ENCODE measurements at regions not wholly inside any gene's neighbourhood (a gene's known extent, or its start where the extent isn't known, plus 50 kb on each side); places are given as distances from the start of the nearest gene placed in this dataset.

GRCh38 chr13:85427416-85427815, 371.8 kb downstream of the SLITRK6 start:
- dilution Hi-C loops (cut with HindIII; ENCODE audit: low sequenced_read_pairs, unreplicated experiment): no loop called here
- Histone ChIP-seq H2AK9ac (replicated peaks; ENCODE audit: low read depth, low read length, poor library complexity) (no peak overlapping the region), H4K20me1 (ENCODE audit: insufficient read depth, low read length) (no peaks in the 10 kb centered on the region), H4K8ac (ENCODE audit: low read depth in 2 of 2, low read length in 2 of 2) (no peak overlapping the region), H3K4ac (ENCODE audit: low read depth, low read length) (no peak overlapping the region), H3K4me2 (ENCODE audit: low read depth, low read length) (no peak overlapping the region), H4K91ac (ENCODE audit: insufficient read depth, low read depth, low read length) (no peak overlapping the region), H2AFZ (replicated peaks; ENCODE audit: low read length, poor library complexity) (no peak overlapping the region), H3K14ac (replicated peaks; ENCODE audit: low read depth, low read length) (no peak overlapping the region), H3K4me1 (ENCODE audit: control insufficient read depth, insufficient read depth, low read length) (no peaks in the 10 kb centered on the region), H3K56ac (ENCODE audit: extremely low read depth, insufficient read depth, low read length) (no peak overlapping the region), H3K79me1 (ENCODE audit: low read depth in 1 of 2, low read length in 2 of 2) (no peaks in the 10 kb centered on the region), H2BK120ac (ENCODE audit: low read depth, low read length) (no peak overlapping the region), H3K27me3 (ENCODE audit: control insufficient read depth, insufficient read depth, low read length) (no peaks in the 10 kb centered on the region), H2AK5ac (ENCODE audit: low read depth, low read length) (no peak overlapping the region), H2BK20ac (ENCODE audit: low read depth, low read length) (no peak overlapping the region), H2BK15ac (ENCODE audit: low read depth, low read length) (no peak overlapping the region), H2BK5ac (ENCODE audit: low read depth, low read length, poor library complexity, severe bottlenecking) (no peak overlapping the region), H3K4me3 (ENCODE audit: insufficient read depth, low read depth, low read length) (no peak overlapping the region), H3K9ac (ENCODE audit: low read depth, low read length) (no peak overlapping the region), H3K27ac (ENCODE audit: insufficient read depth, low read length) (no peak overlapping the region), H4K5ac (ENCODE audit: low read depth, low read length) (no peak overlapping the region), H3K36me3 (ENCODE audit: control insufficient read depth, insufficient read depth, low read length) (no peaks in the 10 kb centered on the region), H3K9me1 (ENCODE audit: insufficient read depth, low read length) (no peaks in the 10 kb centered on the region), H3K23ac (ENCODE audit: low read depth, low read length) (no peak overlapping the region), H3K18ac (ENCODE audit: low read depth, low read length) (no peak overlapping the region), H3K9me3 (ENCODE audit: control insufficient read depth, insufficient read depth, low read length) (no peaks in the 10 kb centered on the region)
- BruUV-seq (replicated peaks): no TSS peak
- DNase-seq (no peak), ATAC-seq (ENCODE audit: low read depth) (no peak)
- CTCF ChIA-PET: no interaction called here
- intact Hi-C loops (cut with micrococcal nuclease): no loop called here
- POLR2A ChIA-PET (ENCODE audit: unreplicated experiment): no interaction called here
- TF ChIP-seq CHD1 (IDR thresholded peaks at IDR 0.05; ENCODE audit: low read depth, low read length) (no peak), RFX5 (IDR thresholded peaks at IDR 0.05; ENCODE audit: low read depth, low read length) (no peak), CEBPB (IDR thresholded peaks at IDR 0.05; ENCODE audit: low read depth, low read length) (no peak), ELK1 (IDR thresholded peaks at IDR 0.05; ENCODE audit: borderline replicate concordance, low read depth, low read length) (no peak), BHLHE40 (IDR thresholded peaks at IDR 0.05; ENCODE audit: low read depth, low read length) (no peak), POLR2A (IDR thresholded peaks at IDR 0.05; ENCODE audit: low read depth, low read length) (no peak), RAD21 (IDR thresholded peaks at IDR 0.05; ENCODE audit: low read length) (no peak)
- TF ChIP-seq, protein P1, sequence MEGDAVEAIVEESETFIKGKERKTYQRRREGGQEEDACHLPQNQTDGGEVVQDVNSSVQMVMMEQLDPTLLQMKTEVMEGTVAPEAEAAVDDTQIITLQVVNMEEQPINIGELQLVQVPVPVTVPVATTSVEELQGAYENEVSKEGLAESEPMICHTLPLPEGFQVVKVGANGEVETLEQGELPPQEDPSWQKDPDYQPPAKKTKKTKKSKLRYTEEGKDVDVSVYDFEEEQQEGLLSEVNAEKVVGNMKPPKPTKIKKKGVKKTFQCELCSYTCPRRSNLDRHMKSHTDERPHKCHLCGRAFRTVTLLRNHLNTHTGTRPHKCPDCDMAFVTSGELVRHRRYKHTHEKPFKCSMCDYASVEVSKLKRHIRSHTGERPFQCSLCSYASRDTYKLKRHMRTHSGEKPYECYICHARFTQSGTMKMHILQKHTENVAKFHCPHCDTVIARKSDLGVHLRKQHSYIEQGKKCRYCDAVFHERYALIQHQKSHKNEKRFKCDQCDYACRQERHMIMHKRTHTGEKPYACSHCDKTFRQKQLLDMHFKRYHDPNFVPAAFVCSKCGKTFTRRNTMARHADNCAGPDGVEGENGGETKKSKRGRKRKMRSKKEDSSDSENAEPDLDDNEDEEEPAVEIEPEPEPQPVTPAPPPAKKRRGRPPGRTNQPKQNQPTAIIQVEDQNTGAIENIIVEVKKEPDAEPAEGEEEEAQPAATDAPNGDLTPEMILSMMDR (conservative IDR thresholded peaks at IDR 0.05; ENCODE audit: low read depth, low read length): no peak
- in situ Hi-C loops (cut with MboI; ENCODE audit: low sequenced_read_pairs): no loop called here

All from IMR-90 (cell line).